Jurkat, Clone E6-1 (cell line): ENCODE measurements at regions not wholly inside any gene's neighbourhood (a gene's known extent, or its start where the extent isn't known, plus 50 kb on each side); places are given as distances from the start of the nearest gene placed in this dataset.
"Not testable (repeated sequence)": the region's sequence is repeated elsewhere in the genome, so short reads cannot be mapped to it uniquely, and the experiment has no call there.

ENCODE experiments used
- DNase-seq: peaks from one replicate; pipeline ENCODE4 v3.0.0-alpha.2; 2011; ENCODE audit warnings: low read depth, low spot score
- H3K4me3 ChIP-seq: 2 replicates; pipeline ENCODE4 v1.5.1; 2011; ENCODE audit warnings: mild to moderate bottlenecking, low read length, control low read depth, moderate library complexity

GRCh38 chr5:131019111-131019510 is 145.9 kb downstream of the HINT1 start:
- DNase-seq, result no peak
- H3K4me3 ChIP-seq, result no peak overlapping the region

DNA sequence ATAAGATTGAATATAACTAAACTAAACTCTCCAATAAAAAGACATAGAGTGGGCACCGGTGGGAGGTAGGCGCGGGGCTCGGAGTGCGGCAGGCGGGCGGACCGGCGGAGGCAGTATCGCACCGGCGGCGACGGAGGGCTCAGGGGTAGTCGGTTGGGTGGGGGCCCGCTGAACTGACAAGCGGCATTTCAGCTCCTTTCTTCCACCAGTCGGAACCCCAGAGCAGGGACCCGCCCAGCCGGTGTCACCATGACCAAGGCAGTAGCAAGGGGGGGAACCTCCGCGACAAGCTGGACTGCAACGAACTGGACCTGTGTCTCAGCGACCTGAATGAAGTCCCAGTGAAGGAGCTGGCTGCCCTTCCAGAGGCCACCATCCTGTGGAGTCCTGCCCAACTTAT is 156.7 kb downstream of the HINT1 start:
- DNase-seq, result no peak
- H3K4me3 ChIP-seq, result no peak overlapping the region

DNA sequence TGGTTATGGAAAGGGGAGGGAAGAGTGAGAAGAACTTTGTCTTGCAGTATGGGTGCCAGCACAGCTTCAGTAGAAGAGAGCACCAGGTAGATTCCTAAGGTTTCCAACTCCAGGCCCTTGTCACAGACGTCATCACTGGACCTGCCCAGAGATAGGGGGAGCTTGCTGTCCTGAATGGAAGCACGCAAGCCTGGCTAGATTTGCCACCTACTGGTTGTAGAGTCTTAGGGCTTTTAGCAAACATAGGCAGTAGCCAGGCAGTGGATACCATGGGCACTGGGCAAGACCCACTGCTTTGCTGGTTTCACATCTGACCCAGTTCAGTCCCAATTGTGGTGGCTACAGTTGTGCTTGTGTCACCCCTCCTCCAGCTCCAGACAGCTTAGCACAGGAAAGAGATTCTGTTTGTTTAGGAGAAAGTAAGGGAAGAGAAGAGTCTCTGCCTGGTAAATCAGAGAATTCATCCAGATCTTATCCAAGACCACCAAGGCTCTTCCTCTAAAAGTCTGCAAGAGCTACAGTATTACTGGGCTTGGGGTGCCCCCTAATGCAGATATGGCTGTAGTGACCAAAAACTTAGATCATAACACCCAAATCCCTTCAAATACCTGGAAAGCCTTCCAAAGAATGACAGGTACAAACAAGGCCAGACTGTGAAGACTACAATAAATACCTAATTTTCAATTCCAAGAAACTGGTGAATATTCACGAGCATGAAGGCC is 158.9 kb downstream of the HINT1 start:
- no peak overlapping the region for H3K4me3 ChIP-seq
- DNase-seq, result no peak

DNA sequence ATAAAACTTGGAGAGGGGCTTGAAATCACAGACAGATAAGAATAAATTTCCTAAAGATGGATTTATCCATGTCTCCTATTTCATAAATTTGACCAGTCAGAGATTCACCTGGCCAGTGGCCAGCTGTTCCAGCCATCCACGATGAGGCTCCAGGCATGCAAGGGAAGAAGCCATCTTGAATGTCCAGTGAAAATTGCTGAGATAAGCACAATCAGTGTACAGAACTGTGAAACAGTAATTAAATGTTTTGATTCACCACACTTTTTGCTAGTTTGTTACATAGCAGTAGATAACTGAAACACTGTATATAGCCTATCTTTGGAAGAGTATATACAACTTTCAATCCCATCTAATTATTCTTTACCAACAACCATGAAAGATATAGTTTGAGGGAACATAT is 163.5 kb downstream of the HINT1 start:
- DNase-seq, result no peak
- H3K4me3 ChIP-seq, result no peak overlapping the region

DNA sequence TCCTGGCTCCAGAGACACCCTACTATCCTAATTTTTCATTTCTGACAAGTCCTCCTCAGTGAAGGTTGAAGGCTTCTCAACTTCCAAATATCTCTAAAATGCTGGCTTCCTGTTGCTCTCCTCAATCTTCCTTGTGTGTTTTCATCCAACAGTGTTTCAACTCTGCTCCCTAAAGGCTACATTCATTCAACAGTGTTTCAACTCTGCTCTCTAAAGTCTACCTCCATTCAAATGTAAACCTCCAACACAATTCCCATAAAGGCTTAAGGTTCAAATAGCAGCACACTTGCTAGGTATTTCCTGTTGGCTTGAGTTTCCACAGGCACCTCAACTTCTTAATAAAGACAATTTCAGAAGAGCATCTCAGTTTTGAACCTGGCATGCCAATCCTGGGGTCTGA is 164.8 kb downstream of the HINT1 start:
- no peak overlapping the region for H3K4me3 ChIP-seq
- DNase-seq, result no peak

GRCh38 chr5:130996720-130997119 is 168.3 kb downstream of the HINT1 start:
- H3K4me3 ChIP-seq, DNase-seq: not testable (repeated sequence)

GRCh38 chr5:130995851-130996250 is 169.2 kb downstream of the HINT1 start:
- DNase-seq, result no peak
- no peak overlapping the region for H3K4me3 ChIP-seq

GRCh38 chr5:130995254-130995515 is 169.9 kb downstream of the HINT1 start:
- no peak overlapping the region for H3K4me3 ChIP-seq
- DNase-seq, result no peak

GRCh38 chr5:130994496-130995253 is 170.4 kb downstream of the HINT1 start:
- no peak overlapping the region for H3K4me3 ChIP-seq
- DNase-seq, result no peak

DNA sequence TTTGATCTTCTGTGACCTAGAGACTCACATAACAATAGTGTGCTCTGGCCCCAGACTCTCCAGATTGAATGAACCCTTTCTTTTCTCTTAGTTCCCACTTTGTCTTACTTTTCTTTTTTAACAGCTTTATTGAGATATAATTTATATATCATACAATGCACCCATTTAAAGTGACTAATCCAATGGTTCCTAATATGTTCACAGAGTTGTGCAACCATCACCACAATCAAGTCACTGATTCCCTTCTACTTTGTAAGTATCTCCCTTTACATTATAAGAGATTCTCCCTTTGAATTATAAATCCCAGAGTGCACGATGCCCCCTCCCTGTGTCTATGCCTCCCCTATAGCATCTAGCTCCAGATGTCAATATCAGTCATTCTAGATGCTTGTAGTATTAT is 172.4 kb downstream of the HINT1 start:
- no peak for DNase-seq
- H3K4me3 ChIP-seq, result no peak overlapping the region

DNA sequence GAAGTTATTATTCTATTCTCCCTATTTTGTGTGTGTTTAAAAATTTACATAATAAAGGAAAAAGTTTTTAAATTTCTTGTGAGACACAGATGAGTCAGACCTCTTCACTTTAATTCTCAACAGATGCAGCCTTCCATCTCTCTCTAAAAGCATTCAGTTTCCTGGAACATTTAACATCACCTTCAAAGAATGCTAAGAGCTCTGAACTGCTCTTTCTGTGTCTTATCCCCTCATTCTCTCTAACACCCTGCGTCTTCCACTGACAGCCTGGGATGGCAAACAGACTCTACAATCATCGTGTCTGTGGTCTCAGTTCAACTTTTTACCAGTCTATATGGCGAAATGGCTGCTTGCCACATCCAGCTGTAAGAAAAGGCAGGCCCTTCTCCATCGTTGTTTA is 173.0 kb downstream of the HINT1 start:
- DNase-seq, result no peak
- no peak overlapping the region for H3K4me3 ChIP-seq

- DNase-seq, result no peak
- H3K4me3 ChIP-seq, result no peak overlapping the region
Measured at GRCh38 chr5:130985776-130986175, 179.3 kb downstream of the HINT1 start.

DNA sequence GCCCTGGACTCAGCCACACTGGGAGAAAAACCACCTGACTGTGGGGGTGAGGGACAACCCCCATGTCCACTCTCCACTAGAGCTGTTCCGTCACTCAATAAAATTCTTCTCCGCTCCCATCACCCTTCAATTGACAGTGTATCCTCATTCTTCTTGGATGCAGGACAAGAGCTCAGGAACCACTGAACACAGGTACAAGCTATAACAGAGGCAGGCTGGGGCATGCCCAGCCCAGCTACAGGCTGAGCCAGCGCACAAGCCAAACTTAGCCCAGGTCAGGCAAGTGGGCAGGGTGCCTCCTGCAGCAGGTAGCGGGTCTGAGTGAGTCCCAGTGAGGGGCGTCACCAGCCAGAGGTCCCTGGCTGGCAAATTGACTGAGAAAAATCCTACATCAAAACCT is 183.4 kb downstream of the HINT1 start:
- H3K4me3 ChIP-seq, result no peak overlapping the region

GRCh38 chr5:130978475-130978874 is 186.6 kb downstream of the HINT1 start:
- no peak for DNase-seq
- H3K4me3 ChIP-seq, result no peak overlapping the region

More for the DNA sequence above, 183.4 kb downstream of the HINT1 start:
- DNase-seq, result no peak

DNA sequence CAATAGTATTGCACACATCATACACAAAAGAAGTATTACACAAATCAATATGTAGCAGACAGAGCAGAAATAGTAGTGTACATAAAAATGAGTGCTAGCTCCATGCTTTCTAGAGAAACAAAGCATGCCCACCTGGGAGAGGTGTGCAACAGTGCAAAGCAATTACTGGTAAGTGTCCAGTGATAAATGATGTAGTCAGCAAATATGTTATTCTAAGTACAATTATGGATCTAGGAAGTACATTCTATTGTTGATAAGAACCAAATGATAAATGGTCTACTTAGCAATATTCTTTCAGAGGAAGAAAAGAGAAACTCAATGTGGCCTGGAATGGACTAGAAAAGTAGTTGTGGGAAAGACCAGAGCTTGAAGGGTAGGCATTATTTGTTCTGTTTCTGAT is 188.6 kb downstream of the HINT1 start:
- H3K4me3 ChIP-seq, result no peak overlapping the region
- DNase-seq, result no peak

DNA sequence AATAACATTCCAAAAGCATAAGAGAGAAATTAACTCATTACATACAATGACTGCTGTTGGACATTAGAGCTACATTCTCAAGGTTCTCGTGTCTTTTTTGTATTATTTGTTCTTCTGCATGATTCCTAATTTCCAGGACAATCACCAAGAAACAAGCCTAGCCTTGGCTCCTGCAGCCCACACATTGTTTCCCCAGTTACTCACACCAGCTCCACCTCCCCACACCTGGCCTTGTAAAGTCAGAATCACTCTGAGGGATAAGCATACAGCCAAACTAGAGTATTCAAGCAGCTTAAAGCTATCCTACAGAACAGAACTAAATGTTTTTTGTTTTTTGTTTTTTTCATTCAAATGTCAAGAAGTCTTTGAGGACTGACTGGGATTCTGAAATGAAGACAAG is 189.2 kb downstream of the HINT1 start:
- no peak overlapping the region for H3K4me3 ChIP-seq
- DNase-seq, result no peak

DNA sequence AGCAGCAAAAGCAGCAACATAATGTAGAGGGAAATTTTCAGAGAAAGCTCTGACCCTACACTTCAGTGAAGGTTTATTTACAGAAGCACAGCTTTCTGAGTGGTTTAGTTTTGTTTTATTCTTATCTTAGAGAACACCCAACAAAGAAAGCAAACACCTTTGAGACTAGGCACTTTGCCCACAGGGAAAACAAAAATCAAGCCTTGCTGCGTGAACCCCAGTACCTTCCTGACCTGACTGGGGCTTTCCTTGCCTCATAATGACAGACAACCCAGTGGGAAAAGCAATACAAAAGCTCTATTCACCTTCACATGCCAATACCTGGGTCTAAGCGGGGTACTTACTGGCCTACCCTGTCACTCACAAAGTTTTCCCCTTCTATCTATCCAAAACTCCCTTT is 189.8 kb downstream of the HINT1 start:
- no peak overlapping the region for H3K4me3 ChIP-seq
- DNase-seq, result no peak

GRCh38 chr5:130974021-130974683 is 190.9 kb downstream of the HINT1 start:
- no peak overlapping the region for H3K4me3 ChIP-seq
- DNase-seq, result no peak

DNA sequence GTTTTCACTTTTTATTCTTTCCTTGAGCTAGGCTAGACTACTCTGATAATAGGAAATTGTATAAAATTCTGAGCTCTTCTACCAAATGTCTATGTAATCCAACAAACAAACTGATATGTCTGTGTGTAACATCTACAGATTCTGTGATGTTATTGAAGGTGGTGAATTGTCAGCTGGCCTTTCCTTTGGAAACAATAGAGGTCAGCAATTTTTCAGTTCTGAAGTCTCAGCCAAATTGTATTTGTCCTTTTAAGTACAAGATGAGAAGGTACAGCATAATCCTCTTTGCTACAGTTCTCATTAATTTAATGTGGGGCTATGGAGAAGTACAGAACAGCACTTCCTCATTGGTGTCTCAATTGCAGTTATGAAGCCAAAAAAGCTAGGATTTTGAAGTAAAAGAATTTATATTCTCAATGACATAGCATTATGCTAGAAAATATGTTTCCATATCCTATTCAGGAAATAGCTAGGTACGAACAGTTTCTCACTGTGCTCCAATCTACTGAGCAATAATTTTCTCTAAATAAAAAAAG is 198.0 kb downstream of the HINT1 start:
- DNase-seq, result no peak

GRCh38 chr5:130965920-130966319 is 199.1 kb downstream of the HINT1 start:
- H3K4me3 ChIP-seq, result no peak overlapping the region
- DNase-seq, result no peak

More for the DNA sequence above, 198.0 kb downstream of the HINT1 start:
- no peak overlapping the region for H3K4me3 ChIP-seq
